HL-60/S4 treated with retinoic acid at 250 ng/mL for 4 days and 3 days (cell line): ENCODE measurements at regions not wholly inside any gene's neighbourhood (a gene's known extent, or its start where the extent isn't known, plus 50 kb on each side); places are given as distances from the start of the nearest gene placed in this dataset.
"Not testable (repeated sequence)": the region's sequence is repeated elsewhere in the genome, so short reads cannot be mapped to it uniquely, and the experiment has no call there.

Source experiments
- in situ Hi-C: fragments of 300-500 bp; cut with MboI; formaldehyde crosslinking; loops from 2 replicates; pipeline ENCODE4 v1.7.0; 2022; ENCODE audit warnings: low sequenced_read_pairs

GRCh38 chr12:93078059-93078458 lies 149.0 kb upstream of the EEA1 start:
- in situ Hi-C loops = no loop called here

- in situ Hi-C loops = no loop called here
Observed at GRCh38 chr12:93078577-93078976, 149.5 kb upstream of the EEA1 start.

GRCh38 chr12:93079271-93079670 lies 150.2 kb upstream of the EEA1 start:
- in situ Hi-C loops = no loop called here

- in situ Hi-C loops = no loop called here
Observed at GRCh38 chr12:93079976-93080375, 150.9 kb upstream of the EEA1 start.

GRCh38 chr12:93080452-93080851 lies 151.4 kb upstream of the EEA1 start:
- in situ Hi-C loops = no loop called here

- in situ Hi-C loops = no loop called here
Observed at GRCh38 chr12:93080994-93081809, 152.1 kb upstream of the EEA1 start.

GRCh38 chr12:93081810-93082165 lies 152.7 kb upstream of the EEA1 start:
- in situ Hi-C loops = no loop called here

GRCh38 chr12:93085383-93086287 lies 156.5 kb upstream of the EEA1 start:
- in situ Hi-C loops = no loop called here

- in situ Hi-C loops = no loop called here
Observed at GRCh38 chr12:93086288-93086727, 157.2 kb upstream of the EEA1 start.

GRCh38 chr12:93087840-93088610 lies 158.9 kb upstream of the EEA1 start:
- in situ Hi-C loops = no loop called here

GRCh38 chr12:93089805-93090569 lies 160.9 kb upstream of the EEA1 start:
- in situ Hi-C loops = no loop called here

- in situ Hi-C loops = no loop called here
Observed at GRCh38 chr12:93090731-93091172, 161.7 kb upstream of the EEA1 start.

- in situ Hi-C loops = no loop called here
Observed at GRCh38 chr12:93091886-93092648, 163.0 kb upstream of the EEA1 start.

- in situ Hi-C loops = no loop called here
Observed at GRCh38 chr12:93092649-93092945, 163.5 kb upstream of the EEA1 start.

GRCh38 chr12:93093243-93093642 lies 164.1 kb upstream of the EEA1 start:
- in situ Hi-C loops = no loop called here

- in situ Hi-C loops = not testable (repeated sequence)
Observed at GRCh38 chr12:93094222-93094621, 165.1 kb upstream of the EEA1 start.

GRCh38 chr12:93094988-93095737 lies 166.1 kb upstream of the EEA1 start:
- in situ Hi-C loops = no loop called here

GRCh38 chr12:93097417-93097816 lies 168.3 kb upstream of the EEA1 start:
- in situ Hi-C loops = no loop called here

GRCh38 chr12:93098077-93098476 lies 169.0 kb upstream of the EEA1 start:
- in situ Hi-C loops = no loop called here
